Hepatocyte (in vitro differentiated cells): ENCODE measurements at regions not wholly inside any gene's neighbourhood (a gene's known extent, or its start where the extent isn't known, plus 50 kb on each side); places are given as distances from the start of the nearest gene placed in this dataset.

ENCODE experiments used
- DNase-seq: peaks from one replicate; pipeline ENCODE4 v3.0.0-alpha.2; 2016; ENCODE audit warnings: low spot score
- H2AFZ ChIP-seq: fragments of 200-600 bp; sonication (generic); 2 replicates; pipeline ENCODE4 v1.6.0; 2016; ENCODE audit warnings: antibody characterized with exemption, mild to moderate bottlenecking
- H3K27ac ChIP-seq: fragments of 200-600 bp; sonication (generic); 2 replicates; pipeline ENCODE4 v1.5.1; 2016; ENCODE audit warnings: mild to moderate bottlenecking
- H3K27me3 ChIP-seq: fragments of 200-600 bp; sonication (generic); 2 replicates; pipeline ENCODE4 v1.6.1; 2016
- H3K36me3 ChIP-seq: fragments of 200-600 bp; sonication (generic); replicated peaks from 2 replicates; pipeline ENCODE4 v1.5.1; 2016; ENCODE audit warnings: low read depth; ENCODE audit not compliant: insufficient read depth
- H3K4me1 ChIP-seq: fragments of 200-600 bp; sonication (generic); 2 replicates; pipeline ENCODE4 v1.5.1; 2016; ENCODE audit warnings: mild to moderate bottlenecking, moderate library complexity; ENCODE audit not compliant: insufficient read depth
- H3K4me2 ChIP-seq: fragments of 200-600 bp; sonication (generic); 2 replicates; pipeline ENCODE4 v1.6.0; 2016
- H3K4me3 ChIP-seq: fragments of 200-600 bp; sonication (generic); 2 replicates; pipeline ENCODE4 v1.5.1; 2016; ENCODE audit warnings: mild to moderate bottlenecking
- H3K79me2 ChIP-seq: fragments of 200-600 bp; sonication (generic); 2 replicates; pipeline ENCODE4 v1.6.0; 2017; ENCODE audit warnings: mild to moderate bottlenecking
- H3K9me2 ChIP-seq: fragments of 200-600 bp; sonication (generic); replicated peaks from 2 replicates; pipeline ENCODE4 v1.6.0; 2017; ENCODE audit warnings: mild to moderate bottlenecking; ENCODE audit not compliant: insufficient read depth
- H3K9me3 ChIP-seq: fragments of 200-600 bp; sonication (generic); 2 replicates; pipeline ENCODE4 v1.5.1; 2016; ENCODE audit warnings: low read depth, mild to moderate bottlenecking
- H4K20me1 ChIP-seq: fragments of 200-600 bp; sonication (generic); 2 replicates; pipeline ENCODE4 v1.6.0; 2016; ENCODE audit warnings: mild to moderate bottlenecking; ENCODE audit not compliant: insufficient read depth, poor library complexity, severe bottlenecking
- EZH2 ChIP-seq: fragments of 200-600 bp; sonication (generic); IDR thresholded peaks from 2 replicates; pipeline ENCODE4 v1.6.1; 2016; ENCODE audit warnings: antibody characterized with exemption, mild to moderate bottlenecking, borderline replicate concordance
- EZH2phosphoT487 ChIP-seq: fragments of 200-600 bp; sonication (generic); IDR thresholded peaks from one replicate; pipeline ENCODE4 v1.6.1; 2018; ENCODE audit warnings: antibody characterized with exemption, mild to moderate bottlenecking, low read depth, moderate library complexity; ENCODE audit not compliant: unreplicated experiment, severe bottlenecking
- WGBS: methylation state at CpG from one replicate; pipeline ENCODE4 v1.1.6; 2016; ENCODE audit warnings: low lambda C conversion rate; ENCODE audit errors: missing lambda C conversion rate; 5-methylcytosine and 5-hydroxymethylcytosine counted together
- TF ChIP-seq, protein P1 (sequence below): fragments of 200-600 bp; sonication (generic); IDR thresholded peaks from 2 replicates; pipeline ENCODE4 v1.5.1; 2016; ENCODE audit warnings: antibody characterized with exemption, mild to moderate bottlenecking; ENCODE audit not compliant: poor library complexity

DNA sequence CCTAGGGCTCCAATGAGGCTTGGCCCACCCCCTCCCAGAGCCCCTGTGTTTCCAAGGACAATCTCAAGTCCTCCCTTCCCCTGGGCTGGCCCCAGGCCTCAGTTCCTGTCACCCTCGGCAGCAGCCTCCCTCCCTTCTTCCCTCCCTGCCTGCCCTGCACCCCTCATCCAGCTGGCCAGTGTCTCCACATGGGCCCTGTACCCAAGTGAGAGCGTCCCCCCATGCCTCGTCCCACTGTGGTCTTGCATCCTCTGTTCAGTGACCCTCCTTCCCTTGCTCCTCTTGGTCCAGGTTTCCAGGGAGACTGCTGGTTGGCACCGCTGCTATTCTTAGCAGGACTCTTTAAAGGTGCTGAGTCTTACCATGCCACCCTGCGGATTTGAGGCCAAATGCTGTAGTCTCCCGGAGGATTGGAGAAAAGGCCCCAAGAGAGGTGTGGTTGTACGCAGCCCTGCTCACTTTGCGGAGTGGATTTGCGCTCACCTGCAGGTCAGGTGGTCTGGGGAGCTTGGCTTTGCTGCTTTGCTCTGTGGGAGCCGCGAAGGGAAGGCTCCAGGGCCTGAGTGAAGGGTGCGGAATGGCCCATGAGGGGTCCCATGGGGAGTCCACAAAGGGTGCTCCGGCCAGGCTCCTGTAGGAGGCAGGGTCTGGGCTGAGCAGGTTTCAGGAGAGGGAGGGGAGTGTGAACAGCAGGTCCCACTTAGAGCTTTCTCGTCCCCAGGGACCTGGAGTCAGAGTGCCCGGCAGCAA is 519.2 kb downstream of the TCERG1L start:
- H3K36me3 ChIP-seq = no peaks in the 10 kb centered on the region
- H3K9me2 ChIP-seq = no peaks in the 10 kb centered on the region
- TF ChIP-seq EZH2phosphoT487 (no peak), EZH2 (no peak)
- TF ChIP-seq, protein P1, sequence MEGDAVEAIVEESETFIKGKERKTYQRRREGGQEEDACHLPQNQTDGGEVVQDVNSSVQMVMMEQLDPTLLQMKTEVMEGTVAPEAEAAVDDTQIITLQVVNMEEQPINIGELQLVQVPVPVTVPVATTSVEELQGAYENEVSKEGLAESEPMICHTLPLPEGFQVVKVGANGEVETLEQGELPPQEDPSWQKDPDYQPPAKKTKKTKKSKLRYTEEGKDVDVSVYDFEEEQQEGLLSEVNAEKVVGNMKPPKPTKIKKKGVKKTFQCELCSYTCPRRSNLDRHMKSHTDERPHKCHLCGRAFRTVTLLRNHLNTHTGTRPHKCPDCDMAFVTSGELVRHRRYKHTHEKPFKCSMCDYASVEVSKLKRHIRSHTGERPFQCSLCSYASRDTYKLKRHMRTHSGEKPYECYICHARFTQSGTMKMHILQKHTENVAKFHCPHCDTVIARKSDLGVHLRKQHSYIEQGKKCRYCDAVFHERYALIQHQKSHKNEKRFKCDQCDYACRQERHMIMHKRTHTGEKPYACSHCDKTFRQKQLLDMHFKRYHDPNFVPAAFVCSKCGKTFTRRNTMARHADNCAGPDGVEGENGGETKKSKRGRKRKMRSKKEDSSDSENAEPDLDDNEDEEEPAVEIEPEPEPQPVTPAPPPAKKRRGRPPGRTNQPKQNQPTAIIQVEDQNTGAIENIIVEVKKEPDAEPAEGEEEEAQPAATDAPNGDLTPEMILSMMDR = no peak
- H3K27me3 ChIP-seq = no peaks in the 10 kb centered on the region
- no peak overlapping the region for H3K4me3 ChIP-seq
- no peak overlapping the region for H3K4me2 ChIP-seq
- no peaks in the 10 kb centered on the region for H4K20me1 ChIP-seq
- H3K79me2 ChIP-seq = no peaks in the 10 kb centered on the region
- 94% methylated on average over 15 of the region's 15 CpGs for WGBS
- no peaks in the 10 kb centered on the region for H3K9me3 ChIP-seq
- no peak overlapping the region for H3K27ac ChIP-seq
- DNase-seq = no peak
- no peak overlapping the region for H2AFZ ChIP-seq
- H3K4me1 ChIP-seq = no peaks in the 10 kb centered on the region

GRCh38 chr10:130795819-130796218 is 515.7 kb downstream of the TCERG1L start:
- Histone ChIP-seq H3K4me2 (no peak overlapping the region), H3K36me3 (no peaks in the 10 kb centered on the region), H3K79me2 (no peaks in the 10 kb centered on the region), H3K27me3 (no peaks in the 10 kb centered on the region), H3K4me3 (no peak overlapping the region), H4K20me1 (no peaks in the 10 kb centered on the region), H3K9me2 (no peaks in the 10 kb centered on the region), H2AFZ (no peak overlapping the region), H3K4me1 (no peaks in the 10 kb centered on the region), H3K9me3 (no peaks in the 10 kb centered on the region), H3K27ac (no peak overlapping the region)
- 86% methylated on average over 10 of the region's 11 CpGs for WGBS
- no peak for TF ChIP-seq EZH2phosphoT487
- TF ChIP-seq EZH2 = no peak
- TF ChIP-seq, protein P1 = no peak
- DNase-seq = no peak

DNA sequence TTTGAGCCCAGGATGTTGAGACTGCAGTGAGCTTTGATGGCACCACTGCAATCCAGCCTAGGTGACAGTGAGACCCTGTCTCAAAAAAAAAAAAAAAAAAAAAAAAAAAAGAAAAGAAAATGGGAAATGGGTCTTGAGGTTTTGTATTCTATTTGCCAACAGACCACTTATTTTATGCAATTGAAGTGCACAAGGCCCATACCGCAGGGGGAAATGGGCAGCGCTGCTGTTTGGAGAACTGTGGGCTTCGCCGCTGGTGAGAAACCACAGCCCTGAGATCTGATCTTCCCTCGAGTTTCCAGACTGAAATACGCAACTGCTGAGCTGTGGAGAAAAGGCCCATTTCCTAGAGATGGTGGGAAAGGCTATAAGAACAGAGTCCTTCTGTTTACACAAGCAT is 512.0 kb downstream of the TCERG1L start:
- Histone ChIP-seq H4K20me1 (no peaks in the 10 kb centered on the region), H3K9me2 (no peaks in the 10 kb centered on the region), H3K27ac (no peak overlapping the region), H3K36me3 (no peaks in the 10 kb centered on the region), H3K4me1 (no peaks in the 10 kb centered on the region), H3K4me3 (no peak overlapping the region), H3K79me2 (no peaks in the 10 kb centered on the region), H2AFZ (no peak overlapping the region), H3K4me2 (no peak overlapping the region), H3K9me3 (no peaks in the 10 kb centered on the region), H3K27me3 (no peaks in the 10 kb centered on the region)
- WGBS = 87% methylated on average over 6 of the region's 6 CpGs
- no peak for DNase-seq
- TF ChIP-seq EZH2 (no peak), EZH2phosphoT487 (no peak)
- TF ChIP-seq, protein P1 = no peak
